ENCODE measurements at regions not wholly inside any gene's neighbourhood (a gene's known extent, or its start where the extent isn't known, plus 50 kb on each side); places are given as distances from the start of the nearest gene placed in this dataset.

GRCh38 chr1:175826705-175827104, 83.3 kb upstream of the TNR start:
- DNase-seq, result no peak
- no peak overlapping the region for H3K4me3 Mint-ChIP-seq
- no peaks in the 10 kb centered on the region for H3K4me1 Mint-ChIP-seq (ENCODE audit: low read depth)
- peaks cover 5% of the 10 kb centered on the region for H3K27me3 Mint-ChIP-seq (ENCODE audit: low read depth)
- no peak for ATAC-seq
- H3K9me3 Mint-ChIP-seq, result no peaks in the 10 kb centered on the region
- no peaks in the 10 kb centered on the region for H3K36me3 Mint-ChIP-seq (ENCODE audit: insufficient read depth)

GRCh38 chr1:175824079-175824478, 80.7 kb upstream of the TNR start:
- Mint-ChIP-seq H3K27me3 (ENCODE audit: low read depth) (peaks cover 9% of the 10 kb centered on the region), H3K4me3 (no peak overlapping the region), H3K36me3 (ENCODE audit: insufficient read depth) (no peaks in the 10 kb centered on the region), H3K4me1 (ENCODE audit: low read depth) (no peaks in the 10 kb centered on the region), H3K9me3 (no peaks in the 10 kb centered on the region)
- DNase-seq, result no peak
- no peak for ATAC-seq

GRCh38 chr1:175823406-175823805, 80.0 kb upstream of the TNR start:
- DNase-seq, result no peak
- ATAC-seq, result no peak
- Mint-ChIP-seq H3K36me3 (ENCODE audit: insufficient read depth) (no peaks in the 10 kb centered on the region), H3K9me3 (no peaks in the 10 kb centered on the region), H3K27me3 (ENCODE audit: low read depth) (peaks cover 9% of the 10 kb centered on the region), H3K4me3 (no peak overlapping the region), H3K4me1 (ENCODE audit: low read depth) (no peaks in the 10 kb centered on the region)

GRCh38 chr1:175822580-175822979, 79.2 kb upstream of the TNR start:
- DNase-seq, result no peak
- Mint-ChIP-seq H3K36me3 (ENCODE audit: insufficient read depth) (no peaks in the 10 kb centered on the region), H3K4me3 (no peak overlapping the region), H3K27me3 (ENCODE audit: low read depth) (peaks cover 9% of the 10 kb centered on the region), H3K9me3 (no peaks in the 10 kb centered on the region), H3K4me1 (ENCODE audit: low read depth) (no peaks in the 10 kb centered on the region)
- ATAC-seq, result no peak

- ATAC-seq (no peak), DNase-seq (no peak)
- H3K4me1 Mint-ChIP-seq (ENCODE audit: low read depth), result no peaks in the 10 kb centered on the region
- H3K36me3 Mint-ChIP-seq (ENCODE audit: insufficient read depth), result no peaks in the 10 kb centered on the region
- H3K27me3 Mint-ChIP-seq (ENCODE audit: low read depth), result peaks cover 5% of the 10 kb centered on the region
- H3K9me3 Mint-ChIP-seq, result no peaks in the 10 kb centered on the region
- no peak overlapping the region for H3K4me3 Mint-ChIP-seq
These were observed 77.1 kb upstream of the TNR start for GRCh38 chr1:175820456-175821025.

- DNase-seq, result no peak
- H3K9me3 Mint-ChIP-seq, result no peaks in the 10 kb centered on the region
- H3K4me1 Mint-ChIP-seq (ENCODE audit: low read depth), result no peaks in the 10 kb centered on the region
- no peak for ATAC-seq
- no peak overlapping the region for H3K4me3 Mint-ChIP-seq
- peaks cover 6% of the 10 kb centered on the region for H3K27me3 Mint-ChIP-seq (ENCODE audit: low read depth)
- H3K36me3 Mint-ChIP-seq (ENCODE audit: insufficient read depth), result no peaks in the 10 kb centered on the region
These were observed 75.5 kb upstream of the TNR start for GRCh38 chr1:175818929-175819328.

- Mint-ChIP-seq H3K36me3 (ENCODE audit: insufficient read depth) (no peaks in the 10 kb centered on the region), H3K9me3 (no peaks in the 10 kb centered on the region), H3K4me1 (ENCODE audit: low read depth) (no peaks in the 10 kb centered on the region), H3K27me3 (ENCODE audit: low read depth) (peaks cover 9% of the 10 kb centered on the region), H3K4me3 (no peak overlapping the region)
- ATAC-seq (no peak), DNase-seq (no peak)
These were observed 74.0 kb upstream of the TNR start for GRCh38 chr1:175817445-175817844.

- H3K4me1 Mint-ChIP-seq (ENCODE audit: low read depth), result no peaks in the 10 kb centered on the region
- H3K36me3 Mint-ChIP-seq (ENCODE audit: insufficient read depth), result no peaks in the 10 kb centered on the region
- no peaks in the 10 kb centered on the region for H3K9me3 Mint-ChIP-seq
- no peak overlapping the region for H3K4me3 Mint-ChIP-seq
- DNase-seq, result no peak
- H3K27me3 Mint-ChIP-seq (ENCODE audit: low read depth), result peaks cover 15% of the 10 kb centered on the region
- ATAC-seq, result no peak
These were observed 71.5 kb upstream of the TNR start for GRCh38 chr1:175814885-175815284.

GRCh38 chr1:175812936-175813335, 69.5 kb upstream of the TNR start:
- Mint-ChIP-seq H3K9me3 (no peaks in the 10 kb centered on the region), H3K36me3 (ENCODE audit: insufficient read depth) (no peaks in the 10 kb centered on the region), H3K4me1 (ENCODE audit: low read depth) (no peaks in the 10 kb centered on the region), H3K4me3 (no peak overlapping the region), H3K27me3 (ENCODE audit: low read depth) (peaks cover 25% of the 10 kb centered on the region)
- DNase-seq, result no peak
- no peak for ATAC-seq

GRCh38 chr1:175810305-175810704, 66.9 kb upstream of the TNR start:
- Mint-ChIP-seq H3K4me1 (ENCODE audit: low read depth) (no peaks in the 10 kb centered on the region), H3K27me3 (ENCODE audit: low read depth) (peaks cover 25% of the 10 kb centered on the region), H3K4me3 (no peak overlapping the region), H3K36me3 (ENCODE audit: insufficient read depth) (no peaks in the 10 kb centered on the region), H3K9me3 (no peaks in the 10 kb centered on the region)
- ATAC-seq, result no peak
- no peak for DNase-seq

GRCh38 chr1:175808999-175809398, 65.6 kb upstream of the TNR start:
- ATAC-seq, result no peak
- Mint-ChIP-seq H3K4me3 (no peak overlapping the region), H3K27me3 (ENCODE audit: low read depth) (peaks cover 22% of the 10 kb centered on the region)

GRCh38 chr1:175808573-175808972, 65.2 kb upstream of the TNR start:
- Mint-ChIP-seq H3K4me1 (ENCODE audit: low read depth) (no peaks in the 10 kb centered on the region), H3K4me3 (no peak overlapping the region), H3K27me3 (ENCODE audit: low read depth) (peaks cover 22% of the 10 kb centered on the region), H3K9me3 (no peaks in the 10 kb centered on the region), H3K36me3 (ENCODE audit: insufficient read depth) (no peaks in the 10 kb centered on the region)
- no peak for DNase-seq
- no peak for ATAC-seq

More at GRCh38 chr1:175808999-175809398, 65.6 kb upstream of the TNR start:
- no peak for DNase-seq
- Mint-ChIP-seq H3K9me3 (no peaks in the 10 kb centered on the region), H3K4me1 (ENCODE audit: low read depth) (no peaks in the 10 kb centered on the region), H3K36me3 (ENCODE audit: insufficient read depth) (no peaks in the 10 kb centered on the region)

- no peaks in the 10 kb centered on the region for H3K4me1 Mint-ChIP-seq (ENCODE audit: low read depth)
- ATAC-seq (no peak), DNase-seq (no peak)
- peaks cover 6% of the 10 kb centered on the region for H3K27me3 Mint-ChIP-seq (ENCODE audit: low read depth)
- no peak overlapping the region for H3K4me3 Mint-ChIP-seq
- H3K9me3 Mint-ChIP-seq, result no peaks in the 10 kb centered on the region
- H3K36me3 Mint-ChIP-seq (ENCODE audit: insufficient read depth), result no peaks in the 10 kb centered on the region
These were observed 61.2 kb upstream of the TNR start for GRCh38 chr1:175804561-175804960.

GRCh38 chr1:175803413-175803812, 60.0 kb upstream of the TNR start:
- no peak for ATAC-seq
- Mint-ChIP-seq H3K27me3 (ENCODE audit: low read depth) (no peaks in the 10 kb centered on the region), H3K36me3 (ENCODE audit: insufficient read depth) (no peaks in the 10 kb centered on the region), H3K4me3 (no peak overlapping the region), H3K9me3 (no peaks in the 10 kb centered on the region), H3K4me1 (ENCODE audit: low read depth) (no peaks in the 10 kb centered on the region)
- no peak for DNase-seq

- Mint-ChIP-seq H3K4me3 (no peak overlapping the region), H3K4me1 (ENCODE audit: low read depth) (no peaks in the 10 kb centered on the region), H3K9me3 (no peaks in the 10 kb centered on the region), H3K36me3 (ENCODE audit: insufficient read depth) (no peaks in the 10 kb centered on the region), H3K27me3 (ENCODE audit: low read depth) (no peaks in the 10 kb centered on the region)
- no peak for DNase-seq
- no peak for ATAC-seq
These were observed 59.2 kb upstream of the TNR start for GRCh38 chr1:175802407-175803123.

Measured in activated T-cell treated with anti-CD3 and anti-CD28 coated beads, Interleukin-2, amount 50 U/mL, for 4 hours (primary cell).